ENCODE measurements at regions not wholly inside any gene's neighbourhood (a gene's known extent, or its start where the extent isn't known, plus 50 kb on each side); places are given as distances from the start of the nearest gene placed in this dataset.
"Not testable (repeated sequence)": the region's sequence is repeated elsewhere in the genome, so short reads cannot be mapped to it uniquely, and the experiment has no call there.

DNA sequence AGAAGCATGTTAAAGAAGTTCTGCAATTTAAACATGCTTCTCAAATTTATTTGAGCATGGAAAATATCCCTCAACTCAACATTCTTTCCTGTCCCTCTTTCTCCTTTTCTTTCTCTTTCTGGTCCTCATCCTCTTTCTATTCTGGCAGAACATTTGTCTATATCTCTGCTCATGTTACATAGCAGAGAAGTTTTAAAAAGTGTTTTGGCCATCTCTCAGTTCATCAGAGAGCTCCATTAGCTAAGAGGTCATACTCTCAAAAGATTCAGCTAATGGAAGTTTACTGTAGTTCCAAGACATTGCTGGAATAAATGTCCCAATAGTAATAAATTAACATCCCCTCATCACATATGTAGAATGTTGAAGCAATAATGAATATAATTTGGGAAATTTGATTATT is 53.5 kb downstream of the XCL2 start:
- no peak for DNase-seq (ENCODE audit: low spot score)

DNA sequence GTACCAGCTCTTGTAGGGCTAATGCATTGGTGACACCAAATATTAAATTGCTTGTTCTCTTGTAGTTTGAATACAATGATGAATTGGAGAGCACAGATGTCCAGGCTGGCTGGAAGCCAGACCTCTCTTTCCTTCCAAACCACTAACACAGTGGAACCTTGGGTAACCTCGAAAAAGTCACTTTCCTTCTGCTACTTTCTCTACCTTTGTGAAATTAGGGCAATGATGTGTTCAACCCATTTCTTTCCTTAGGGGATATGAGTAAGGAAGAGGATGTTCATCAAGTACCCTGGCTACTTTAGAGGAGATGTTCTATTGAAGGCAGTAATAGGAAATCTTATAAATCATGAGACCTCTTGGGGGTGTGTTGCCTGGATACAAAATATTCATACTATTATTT is 55.7 kb downstream of the XCL2 start:
- no peak for DNase-seq (ENCODE audit: low spot score)

DNA sequence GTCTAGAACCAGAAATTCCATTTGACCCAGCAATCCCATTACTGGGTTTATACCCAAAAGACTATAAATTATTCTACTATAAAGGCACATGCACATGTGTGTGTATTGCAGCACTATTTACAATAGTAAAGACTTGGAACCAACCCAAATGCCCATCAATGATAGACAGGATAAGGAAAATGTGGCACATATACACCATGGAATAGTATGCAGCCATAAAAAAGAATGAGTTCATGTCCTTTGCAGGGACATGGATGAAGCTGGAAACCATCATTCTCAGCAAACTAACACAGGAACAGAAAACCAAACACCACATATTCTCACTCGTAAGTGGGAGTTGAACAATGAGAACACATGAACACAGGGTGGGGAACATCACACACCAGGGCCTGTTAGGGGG is 57.0 kb downstream of the XCL2 start:
- DNase-seq (ENCODE audit: low spot score), result not testable (repeated sequence)

DNA sequence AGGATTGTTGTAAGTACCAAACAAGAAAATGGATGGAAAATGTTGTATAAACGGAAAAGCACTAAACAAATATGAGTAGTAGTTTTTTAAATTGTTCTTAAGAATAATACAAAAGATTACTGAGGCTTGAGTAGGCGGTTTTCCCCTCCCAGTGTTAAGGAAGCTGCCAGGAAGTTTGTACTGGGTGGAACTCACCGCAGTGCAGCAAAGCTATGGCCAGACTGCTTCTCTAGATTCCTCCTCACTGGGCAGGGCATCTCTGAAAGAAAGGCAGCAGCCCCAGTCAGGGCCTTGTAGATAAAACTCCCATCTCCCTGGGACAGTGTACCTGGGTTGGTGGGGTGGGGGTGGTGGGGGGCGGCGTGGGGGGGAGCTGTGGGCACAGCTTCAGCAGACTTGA is 58.7 kb downstream of the XCL2 start:
- peak; percentile 62 for DNase-seq (ENCODE audit: low spot score)

DNA sequence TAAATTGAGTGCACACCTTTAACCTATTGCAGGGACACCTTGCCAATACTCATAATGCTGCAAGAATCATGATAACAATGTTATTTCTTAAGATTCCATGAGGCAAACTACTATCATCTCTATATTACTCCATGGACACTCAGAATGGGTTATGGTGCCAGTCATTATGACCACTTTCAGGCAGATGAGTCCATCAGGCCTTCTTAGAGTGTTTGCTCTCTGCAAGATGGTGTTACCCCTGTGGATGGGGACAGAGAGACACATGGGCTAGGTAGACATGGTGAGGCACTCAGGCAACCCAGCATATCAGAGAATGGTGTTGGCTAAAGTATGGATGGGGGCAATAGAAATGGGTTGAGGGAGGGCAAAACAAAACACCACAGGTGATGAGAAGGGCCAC is 59.7 kb downstream of the XCL2 start:
- no peak for DNase-seq (ENCODE audit: low spot score)

DNA sequence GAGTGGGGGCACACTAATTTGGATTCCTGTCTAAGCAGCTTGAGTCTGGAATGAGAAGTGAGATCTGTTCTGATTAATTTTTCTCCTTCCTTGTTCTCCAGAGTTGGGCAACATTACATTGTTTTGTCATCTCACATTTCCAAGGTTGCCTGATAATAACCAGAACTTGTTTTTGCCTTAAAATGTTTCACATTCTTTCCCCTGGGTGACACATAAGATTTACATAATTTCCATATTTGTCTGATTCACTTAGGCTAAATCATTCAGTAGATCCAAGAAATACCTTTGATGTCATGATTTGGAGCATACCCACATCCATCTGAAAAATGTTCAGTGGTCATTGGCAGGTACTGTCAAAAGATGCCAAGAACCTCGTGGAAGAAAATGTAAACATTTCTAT is 60.3 kb downstream of the XCL2 start:
- peak; percentile 84 for DNase-seq (ENCODE audit: low spot score)

DNA sequence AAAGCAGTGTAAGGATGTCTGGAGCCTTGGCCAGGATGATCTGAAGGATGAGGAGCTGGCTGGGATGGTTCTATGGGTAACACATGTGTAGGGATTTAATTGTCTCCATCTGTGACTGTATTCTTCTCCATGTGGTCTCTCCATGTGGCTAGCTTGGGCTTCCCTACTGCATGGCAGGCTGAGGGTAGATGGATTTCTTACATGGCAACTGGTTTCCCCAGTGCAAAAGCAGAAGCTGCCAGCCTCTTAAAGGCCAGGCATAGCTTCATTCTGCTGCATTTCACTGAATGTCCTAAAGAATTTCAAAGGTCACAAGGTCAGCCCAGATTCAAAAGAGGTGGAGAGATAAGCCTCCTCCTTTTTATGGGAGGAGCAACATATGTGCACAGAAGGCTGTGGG is 61.7 kb downstream of the XCL2 start:
- DNase-seq (ENCODE audit: low spot score), result no peak

DNA sequence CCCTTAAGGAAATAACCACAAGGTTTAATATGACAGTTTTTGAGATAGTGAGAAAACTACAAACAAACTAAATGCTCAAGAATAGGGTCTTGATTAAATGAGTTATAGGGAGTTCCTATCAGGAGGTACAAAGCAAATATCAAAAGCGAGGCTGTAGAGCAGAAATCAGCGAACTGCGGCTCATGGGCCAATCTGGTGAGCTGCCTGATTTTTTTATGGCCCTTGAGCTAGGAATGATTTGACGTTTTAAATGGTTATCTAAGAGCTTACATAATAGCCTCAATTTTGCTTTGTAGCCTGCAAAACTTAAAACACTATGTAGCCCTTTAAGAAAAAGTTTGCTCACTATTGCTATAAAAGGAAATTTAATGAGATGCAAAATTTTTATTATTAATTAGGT is 62.2 kb downstream of the XCL2 start:
- DNase-seq (ENCODE audit: low spot score), result no peak

DNA sequence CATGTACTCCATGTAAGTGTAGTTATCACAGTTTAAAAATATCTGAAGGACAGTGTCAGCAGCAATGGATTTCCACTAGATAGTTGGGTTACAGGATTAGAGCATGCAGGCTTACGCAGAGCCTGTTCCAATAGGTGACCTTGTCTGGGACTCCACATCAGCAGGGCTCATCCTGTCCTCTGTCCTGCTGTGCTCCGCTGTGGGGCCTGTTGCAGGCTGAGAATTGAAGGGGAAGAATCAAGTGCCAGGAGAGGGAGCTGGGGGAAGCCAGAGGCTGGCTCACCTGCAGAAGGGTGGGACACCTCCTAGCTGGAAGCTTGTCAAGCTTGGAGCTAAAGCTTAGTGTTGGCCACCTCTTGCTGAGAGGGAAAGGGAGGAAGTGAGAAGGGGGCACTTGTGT is 62.8 kb downstream of the XCL2 start:
- DNase-seq (ENCODE audit: low spot score), result no peak

DNA sequence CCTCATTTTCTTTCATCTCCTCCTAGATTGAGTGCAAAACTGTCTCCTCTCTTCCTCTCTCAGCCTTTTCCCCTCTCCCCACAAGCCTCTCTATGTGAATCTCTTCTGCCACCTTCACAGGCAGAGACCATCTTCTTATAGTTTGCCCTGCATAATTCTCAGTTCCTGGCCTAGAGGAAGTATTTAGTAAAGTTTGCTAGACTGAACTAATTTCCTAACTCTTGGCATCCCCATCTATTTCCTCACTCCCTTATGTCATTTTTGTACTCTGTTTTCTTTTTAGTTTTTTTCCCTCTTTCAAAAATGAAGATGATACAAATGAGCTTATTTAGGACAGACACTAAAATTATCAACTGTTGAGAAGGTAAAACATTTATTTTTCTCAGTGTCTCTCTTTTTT is 66.0 kb downstream of the XCL2 start:
- no peak for DNase-seq (ENCODE audit: low spot score)

DNA sequence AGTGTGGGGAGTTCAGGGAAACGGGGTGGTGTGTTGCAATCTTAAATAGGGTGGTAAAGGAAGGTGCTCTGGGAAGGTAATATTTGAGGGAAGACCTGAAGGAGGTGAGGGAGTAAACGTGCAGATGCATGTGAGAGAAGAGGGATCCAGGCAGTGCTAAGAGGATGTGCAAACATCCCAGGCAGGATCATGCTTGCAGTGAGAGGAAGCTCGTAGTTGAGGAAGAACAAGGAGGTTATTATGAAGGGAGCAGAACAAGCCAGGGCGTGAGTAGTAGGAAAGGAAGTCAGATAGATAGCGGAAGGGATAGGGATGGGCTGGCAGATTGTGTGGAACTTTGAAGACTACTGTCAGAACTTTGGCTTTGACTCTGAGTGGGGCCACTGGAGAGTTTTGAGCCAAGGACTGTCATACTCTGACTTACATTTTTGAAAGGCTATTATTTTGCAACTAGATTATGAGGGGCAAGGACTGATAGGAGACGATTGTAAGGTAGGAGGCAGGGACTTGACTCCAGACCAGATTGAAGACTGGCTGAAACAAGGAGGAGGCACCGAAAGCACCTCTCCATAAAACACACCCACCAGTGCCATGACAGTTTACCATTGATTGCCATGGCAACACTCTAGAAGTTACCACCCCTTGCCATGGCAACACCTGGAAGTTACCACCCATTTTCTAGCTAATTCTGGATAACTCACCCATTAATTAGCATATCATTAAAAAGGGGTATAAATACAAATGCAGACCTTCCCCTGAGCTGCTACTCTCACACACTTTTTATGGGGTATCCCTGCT is 67.0 kb downstream of the XCL2 start:
- DNase-seq (ENCODE audit: low spot score), result no peak

DNA sequence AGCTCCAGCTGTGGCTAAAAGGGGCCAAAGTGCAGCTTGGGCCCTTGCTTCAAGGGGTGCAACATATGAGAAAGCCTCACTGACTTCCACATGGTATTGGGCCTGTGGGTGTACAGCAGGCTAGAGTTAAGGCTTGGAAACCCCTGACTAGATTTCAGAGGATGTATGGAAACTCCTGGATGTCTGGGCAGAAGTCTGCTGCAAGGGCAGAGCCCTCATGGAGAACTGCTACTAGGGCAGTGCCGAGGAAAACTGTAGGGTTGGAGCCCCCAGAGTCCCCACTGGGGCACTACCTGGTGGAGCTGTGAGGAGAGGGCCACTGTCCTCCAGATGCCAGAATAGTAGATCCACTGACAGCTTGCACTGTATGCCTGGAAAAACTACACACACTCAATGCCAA is 69.5 kb downstream of the XCL2 start:
- no peak for DNase-seq (ENCODE audit: low spot score)

DNA sequence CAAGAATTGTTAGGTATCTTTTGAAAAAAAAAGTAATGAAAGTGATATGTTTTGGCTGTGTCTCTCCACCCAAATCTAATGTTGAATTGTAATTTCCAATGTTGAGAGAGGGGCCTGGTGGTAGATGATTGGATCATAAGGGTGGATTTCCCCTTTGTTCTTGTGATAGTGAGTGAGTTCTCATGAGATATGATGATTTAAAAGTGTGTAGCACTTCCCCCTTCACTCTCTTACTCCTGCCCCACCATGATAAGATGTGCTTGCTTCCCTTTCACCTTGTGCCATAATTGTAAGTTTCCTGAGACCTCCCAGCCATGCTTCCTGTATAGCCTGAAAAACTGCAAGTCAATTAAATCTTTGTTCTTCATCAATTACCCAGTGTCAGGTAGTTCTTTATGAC is 70.7 kb downstream of the XCL2 start:
- DNase-seq (ENCODE audit: low spot score), result no peak

DNA sequence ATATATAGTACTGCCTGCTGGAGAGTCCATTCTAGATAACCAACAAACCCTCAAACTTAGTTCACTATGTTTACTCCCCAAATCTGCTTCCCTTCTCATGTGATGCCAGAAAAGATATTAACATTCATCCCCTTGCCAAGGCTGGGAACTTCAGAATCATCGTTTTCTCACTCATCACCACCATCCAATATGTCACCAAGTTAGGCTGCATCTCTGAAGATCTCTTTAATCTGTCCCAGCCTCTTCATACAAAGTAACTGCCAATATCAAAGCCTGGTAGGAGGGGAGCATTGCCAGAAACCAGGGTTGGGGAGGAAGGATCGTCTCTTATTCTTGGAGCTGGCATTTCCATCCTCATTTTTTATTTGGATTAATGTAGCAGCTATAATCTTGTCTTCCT is 71.6 kb downstream of the XCL2 start:
- DNase-seq (ENCODE audit: low spot score), result no peak

DNA sequence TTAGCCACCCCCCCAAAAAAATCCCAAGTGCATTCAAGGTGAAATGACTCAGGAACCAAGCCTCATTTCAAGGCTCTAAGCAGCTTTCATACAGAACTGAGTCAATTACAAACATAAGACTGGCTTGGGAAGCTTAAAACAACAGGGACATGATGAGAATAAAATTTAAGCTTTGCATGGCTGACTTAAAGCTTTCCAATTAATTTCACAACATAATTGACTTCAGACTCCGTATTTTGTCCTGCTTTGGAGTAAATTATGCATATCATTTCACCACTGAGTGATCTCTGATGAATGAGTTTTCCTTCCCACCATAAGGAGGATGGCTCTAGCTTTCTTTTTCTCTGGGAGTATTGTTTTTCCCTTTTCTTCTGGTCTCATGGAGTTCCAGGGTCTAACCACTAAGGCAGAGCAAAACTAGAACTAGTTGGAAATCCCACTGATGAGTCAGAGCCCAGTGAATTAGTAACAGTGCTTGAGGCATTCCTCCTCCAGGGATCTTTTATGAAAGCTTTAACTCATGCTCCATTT is 72.8 kb downstream of the XCL2 start:
- DNase-seq (ENCODE audit: low spot score), result peak; percentile 83

DNA sequence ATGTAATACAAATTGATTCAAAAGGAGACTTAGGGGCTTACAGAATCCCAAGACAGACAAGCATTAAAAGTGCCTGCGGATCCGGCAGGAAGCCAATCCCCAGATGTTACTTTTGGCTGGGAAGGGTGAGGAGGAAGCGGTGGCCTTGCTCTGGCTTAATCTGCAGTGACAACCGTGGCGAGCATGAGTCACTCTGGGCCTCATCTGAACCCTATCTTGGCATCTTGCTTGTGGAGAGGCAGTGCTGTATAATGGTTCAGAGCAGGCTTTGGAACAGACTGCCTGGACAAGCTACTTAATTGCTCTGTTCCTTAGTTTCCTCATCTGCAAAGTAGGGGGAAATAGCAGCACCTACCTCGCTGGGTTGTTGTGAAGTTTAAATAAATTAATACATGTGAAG is 74.1 kb downstream of the XCL2 start:
- DNase-seq (ENCODE audit: low spot score), result peak; percentile 88

DNA sequence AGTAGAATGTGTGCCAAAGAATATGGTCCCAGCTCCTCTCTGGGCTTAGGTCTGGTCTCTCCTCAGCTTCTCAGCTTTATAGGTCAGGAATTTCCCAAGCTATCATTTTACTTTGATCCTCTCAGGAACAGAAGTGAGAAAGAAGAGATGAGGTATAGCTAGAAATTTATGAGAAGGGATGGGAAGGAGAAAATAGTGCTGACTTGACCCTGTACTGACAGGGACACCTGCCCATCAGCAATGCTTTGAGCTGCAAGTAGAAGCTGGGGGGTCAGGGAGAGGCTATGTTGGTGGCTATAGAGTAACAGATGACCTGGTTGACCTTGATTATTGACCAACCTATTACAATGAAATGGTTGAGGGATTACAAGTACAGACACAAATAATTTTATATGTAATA is 75.0 kb downstream of the XCL2 start:
- DNase-seq (ENCODE audit: low spot score), result no peak

DNA sequence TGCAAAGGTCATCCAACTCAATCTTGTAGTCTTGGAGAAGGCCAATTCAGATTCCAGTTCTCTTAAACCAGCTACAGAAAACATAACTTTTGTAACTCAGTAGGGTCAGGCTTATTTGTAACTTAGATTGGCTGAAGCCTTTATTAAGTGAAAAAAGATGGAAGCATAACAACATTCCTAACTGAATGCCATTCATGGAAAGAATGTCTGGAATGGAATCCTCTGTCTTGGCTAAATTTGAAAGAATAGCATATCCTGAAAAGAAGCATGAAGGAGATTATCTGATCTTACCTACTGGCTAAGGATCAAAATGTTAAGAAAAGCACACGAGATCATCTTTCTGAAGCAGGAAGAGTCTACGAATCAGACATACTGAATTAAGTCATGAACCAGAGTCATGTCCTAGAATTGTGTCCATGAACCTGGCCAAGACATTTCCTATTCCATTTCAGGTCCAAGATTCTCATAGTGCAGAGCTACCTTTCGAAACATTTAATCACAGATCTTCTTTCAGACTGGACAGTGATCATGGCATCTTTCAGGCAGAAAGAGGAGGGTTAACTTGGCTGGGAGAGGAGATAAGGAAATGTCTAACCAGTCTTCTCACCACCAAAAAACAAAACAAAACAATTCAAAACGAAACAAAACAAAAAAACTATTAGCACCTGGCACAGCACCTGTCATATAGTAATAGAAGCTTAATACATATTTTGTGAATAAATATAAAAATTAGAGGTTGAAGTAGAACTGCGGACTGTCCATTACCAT is 75.6 kb downstream of the XCL2 start:
- DNase-seq (ENCODE audit: low spot score), result peak; percentile 59

DNA sequence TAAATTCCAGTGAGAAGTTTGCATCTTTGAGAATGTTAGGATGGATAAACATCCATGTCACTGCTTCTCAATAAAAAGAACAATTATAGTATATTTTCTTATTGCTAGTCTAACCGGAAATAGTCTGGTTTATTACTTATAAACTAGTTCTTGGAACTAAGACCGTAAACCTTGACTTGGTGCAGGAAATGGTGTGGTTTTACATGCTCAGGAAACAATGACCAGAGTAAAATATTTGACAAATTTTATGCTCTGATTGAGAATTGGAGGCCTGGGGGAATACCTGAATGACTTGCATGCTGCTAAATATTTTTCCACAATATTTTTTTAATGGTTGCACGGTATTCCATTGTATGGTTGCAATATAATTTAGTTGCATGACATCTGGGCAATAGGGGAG is 76.3 kb downstream of the XCL2 start:
- DNase-seq (ENCODE audit: low spot score), result no peak

DNA sequence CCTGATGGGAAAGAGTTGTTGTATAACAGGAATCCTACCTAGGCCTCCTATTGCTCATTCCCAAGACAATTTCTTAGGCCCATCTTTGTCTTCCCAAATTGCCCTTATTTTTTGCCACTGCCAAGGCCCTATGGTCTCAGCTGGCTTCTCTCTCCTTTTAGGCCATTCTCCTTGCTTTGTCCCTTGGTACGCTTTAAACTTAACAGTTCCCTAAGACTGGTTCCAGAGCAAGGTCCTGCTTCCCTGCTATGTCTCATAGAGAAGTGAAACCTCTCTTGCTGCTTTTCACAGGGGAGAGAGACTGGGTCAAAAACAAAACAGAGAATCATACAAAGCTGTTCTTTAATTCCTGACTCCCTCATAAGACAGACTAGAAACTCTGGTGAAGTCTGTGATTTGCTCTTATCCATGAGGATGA is 77.1 kb downstream of the XCL2 start:
- peak; percentile 73 for DNase-seq (ENCODE audit: low spot score)

DNA sequence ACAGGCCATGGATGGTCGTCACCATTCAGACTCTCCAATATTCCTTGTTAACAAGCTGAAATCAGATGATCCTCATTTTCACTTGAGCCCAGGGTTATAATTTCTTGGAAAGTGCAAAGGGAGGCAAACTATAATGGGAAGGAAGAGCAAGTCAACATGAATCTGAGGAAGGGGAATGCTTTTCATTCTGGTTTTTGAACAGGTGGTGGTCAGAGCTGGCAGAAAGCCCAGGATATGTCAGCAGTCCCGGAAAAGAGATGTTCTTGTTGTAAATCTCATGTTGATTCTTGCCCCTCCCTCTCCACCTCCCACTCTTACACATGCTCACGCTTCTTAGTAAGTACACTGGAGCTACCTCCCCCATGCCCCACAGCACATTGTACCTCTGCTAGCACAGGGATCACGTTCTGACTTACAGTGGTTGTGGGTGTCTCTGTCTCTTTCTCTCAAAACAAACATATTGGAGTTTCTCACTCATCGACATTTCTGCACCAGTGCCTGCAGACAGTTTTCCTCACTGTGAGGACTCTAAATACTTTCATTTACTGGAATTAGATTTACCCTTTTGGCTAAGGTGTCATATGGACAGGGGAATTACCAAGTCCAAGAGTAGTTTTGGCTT is 77.6 kb downstream of the XCL2 start:
- peak; percentile 82 for DNase-seq (ENCODE audit: low spot score)

DNA sequence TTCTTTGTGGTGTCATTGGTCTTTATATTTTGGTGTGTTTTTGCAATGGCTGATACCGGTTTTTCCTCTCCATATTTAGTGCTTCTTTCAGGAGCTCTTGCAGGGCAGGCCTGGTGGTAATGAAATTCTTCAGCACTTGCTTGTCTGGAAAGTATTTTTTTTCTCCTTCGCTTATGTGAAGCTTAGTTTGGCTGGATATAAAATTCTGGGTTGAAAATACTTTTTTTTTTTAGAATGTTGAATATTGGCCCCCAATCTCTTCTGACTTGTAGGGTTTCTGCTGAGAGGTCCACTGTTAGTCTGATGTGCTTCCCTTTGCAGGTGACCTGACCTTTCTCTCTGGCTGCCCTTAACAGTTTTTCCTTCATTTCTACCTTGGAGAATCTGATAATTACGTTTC is 82.7 kb downstream of the XCL2 start:
- DNase-seq (ENCODE audit: low spot score), result not testable (repeated sequence)

DNA sequence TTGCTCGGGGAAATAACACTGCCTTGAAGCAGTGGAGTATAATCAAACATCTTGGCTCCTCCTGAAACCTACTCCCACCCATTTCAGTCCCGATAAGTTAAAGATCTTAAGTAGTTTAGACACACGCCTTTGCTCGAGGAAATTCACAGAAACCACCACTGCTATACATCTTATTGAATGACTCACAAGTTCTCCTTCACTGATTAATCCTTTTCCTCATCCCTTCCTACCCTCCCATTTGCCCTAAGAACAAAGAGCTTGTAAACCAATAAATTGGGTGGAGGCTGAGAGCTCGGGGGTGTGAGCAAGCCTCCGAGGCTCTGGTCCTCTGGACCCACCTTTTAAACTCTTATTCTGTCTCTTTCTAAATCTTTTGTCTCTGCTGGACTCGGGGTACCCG is 86.5 kb downstream of the XCL2 start:
- not testable (repeated sequence) for DNase-seq (ENCODE audit: low spot score)

Data from umbilical cord (tissue), 1 donor.